ENCODE measurements at regions not wholly inside any gene's neighbourhood (a gene's known extent, or its start where the extent isn't known, plus 50 kb on each side); places are given as distances from the start of the nearest gene placed in this dataset.

DNA sequence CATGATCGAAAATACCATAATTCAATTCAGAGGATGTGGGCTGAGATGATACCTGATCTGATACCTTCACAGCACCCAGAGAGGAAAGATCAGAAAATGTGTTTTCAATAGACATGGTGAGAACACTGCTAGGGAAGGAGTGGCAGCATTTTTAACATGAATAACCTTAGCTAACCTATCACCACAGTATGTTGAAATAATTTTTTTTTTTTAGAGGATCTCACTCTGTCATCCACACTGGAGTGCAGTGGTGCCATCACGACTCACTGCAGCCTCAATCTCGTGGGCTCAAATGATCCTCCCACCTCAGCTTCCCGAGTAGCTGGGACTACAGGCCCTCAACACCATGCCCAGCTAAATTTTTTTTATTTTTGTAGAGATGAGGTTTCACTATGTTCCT, 90.5 kb upstream of the RAPGEF2 start:
- intact Hi-C loops (cut with micrococcal nuclease), result no loop called here

GRCh38 chr4:159013692-159014091, 89.2 kb upstream of the RAPGEF2 start:
- intact Hi-C loops (cut with micrococcal nuclease), result no loop called here
- H3K27me3 Mint-ChIP-seq, result peaks cover 0 to 6% (median 4%) of the 10 kb centered on the region in 5 donors
- no peaks in the 10 kb centered on the region for H3K4me1 Mint-ChIP-seq
- ChIA-PET CTCF (no interaction called here), POLR2A (no interaction called here)
- H3K27ac Mint-ChIP-seq, result no peak overlapping the region
- no peaks in the 10 kb centered on the region for H3K9me3 ChIP-seq (ENCODE audit: control insufficient read depth in 2 of 3, low read length in 3 of 3)
- DNase-seq (no peak), ATAC-seq (no peak)
- peaks cover 0 to 2% (median 0%) of the 10 kb centered on the region in 11 donors for H3K9me3 Mint-ChIP-seq
- no peaks in the 10 kb centered on the region for H3K36me3 Mint-ChIP-seq
- no peak overlapping the region for H3K27ac ChIP-seq (ENCODE audit: low read depth, low read length)
- H3K4me3 Mint-ChIP-seq, result no peak overlapping the region
- H3K27me3 ChIP-seq (ENCODE audit: control insufficient read depth in 2 of 2, insufficient read depth in 2 of 2, low read length in 2 of 2), result peaks cover 0 to 2% of the 10 kb centered on the region in 2 donors
- no peaks in the 10 kb centered on the region for H3K4me1 ChIP-seq (ENCODE audit: control insufficient read depth in 2 of 2, insufficient read depth in 2 of 2, low read length in 2 of 2)
- H3K4me3 ChIP-seq (ENCODE audit: low read length), result no peak overlapping the region
- no peaks in the 10 kb centered on the region for H3K36me3 ChIP-seq (ENCODE audit: control insufficient read depth in 2 of 3, insufficient read depth in 3 of 3, low read length in 3 of 3)

More for the DNA sequence above, 90.5 kb upstream of the RAPGEF2 start:
- CTCF ChIA-PET, result no interaction called here
- Histone ChIP-seq H3K4me1 (ENCODE audit: control insufficient read depth in 2 of 2, insufficient read depth in 2 of 2, low read length in 2 of 2) (no peaks in the 10 kb centered on the region), H3K4me3 (ENCODE audit: low read length) (no peak overlapping the region), H3K36me3 (ENCODE audit: control insufficient read depth in 2 of 3, insufficient read depth in 3 of 3, low read length in 3 of 3) (no peaks in the 10 kb centered on the region), H3K27me3 (ENCODE audit: control insufficient read depth in 2 of 2, insufficient read depth in 2 of 2, low read length in 2 of 2) (no peaks in the 10 kb centered on the region), H3K27ac (ENCODE audit: low read depth, low read length) (no peak overlapping the region), H3K9me3 (ENCODE audit: control insufficient read depth in 2 of 3, low read length in 3 of 3) (no peaks in the 10 kb centered on the region)
- Mint-ChIP-seq H3K36me3 (no peaks in the 10 kb centered on the region), H3K27ac (no peak overlapping the region), H3K4me3 (no peak overlapping the region), H3K9me3 (peaks cover 0 to 2% (median 0%) of the 10 kb centered on the region in 11 donors), H3K4me1 (no peaks in the 10 kb centered on the region), H3K27me3 (peaks cover 0 to 6% (median 4%) of the 10 kb centered on the region in 5 donors)
- DNase-seq (no peak), ATAC-seq (no peak)
- POLR2A ChIA-PET, result no interaction called here

GRCh38 chr4:159014859-159015258, 88.0 kb upstream of the RAPGEF2 start:
- H3K4me1 Mint-ChIP-seq, result no peaks in the 10 kb centered on the region
- Histone ChIP-seq H3K4me3 (ENCODE audit: low read length) (no peak overlapping the region), H3K4me1 (ENCODE audit: control insufficient read depth in 2 of 2, insufficient read depth in 2 of 2, low read length in 2 of 2) (no peaks in the 10 kb centered on the region), H3K36me3 (ENCODE audit: control insufficient read depth in 2 of 3, insufficient read depth in 3 of 3, low read length in 3 of 3) (no peaks in the 10 kb centered on the region), H3K27ac (ENCODE audit: low read depth, low read length) (no peak overlapping the region), H3K27me3 (ENCODE audit: control insufficient read depth in 2 of 2, insufficient read depth in 2 of 2, low read length in 2 of 2) (peaks cover 0 to 2% of the 10 kb centered on the region in 2 donors), H3K9me3 (ENCODE audit: control insufficient read depth in 2 of 3, low read length in 3 of 3) (no peaks in the 10 kb centered on the region)
- H3K4me3 Mint-ChIP-seq, result no peak overlapping the region
- ATAC-seq, result no peak
- CTCF ChIA-PET, result no interaction called here
- H3K9me3 Mint-ChIP-seq, result peaks cover 0 to 2% (median 0%) of the 10 kb centered on the region in 11 donors
- no peak overlapping the region for H3K27ac Mint-ChIP-seq
- intact Hi-C loops (cut with micrococcal nuclease), result no loop called here
- no peaks in the 10 kb centered on the region for H3K36me3 Mint-ChIP-seq
- DNase-seq, result no peak
- POLR2A ChIA-PET, result no interaction called here
- H3K27me3 Mint-ChIP-seq, result peaks cover 0 to 6% (median 4%) of the 10 kb centered on the region in 5 donors

DNA sequence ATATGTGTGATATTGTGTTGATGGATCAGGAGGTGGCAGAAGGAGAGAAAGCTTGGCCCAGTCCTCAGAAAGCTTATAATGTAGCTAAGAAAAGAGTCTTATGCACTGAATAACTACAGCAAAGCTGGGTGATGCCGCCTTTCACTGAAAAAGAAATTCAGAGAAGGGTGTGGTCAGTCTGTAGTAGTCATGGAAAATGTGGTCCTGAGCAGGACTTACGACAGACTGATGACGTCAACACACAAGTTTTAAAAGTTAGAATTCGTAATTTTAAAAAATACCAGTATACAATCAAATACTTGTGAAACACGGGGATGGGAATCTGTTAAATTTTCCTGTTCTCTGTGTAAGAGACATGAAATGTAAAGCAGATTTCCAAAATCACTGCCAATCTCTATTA, 87.0 kb upstream of the RAPGEF2 start:
- DNase-seq (no peak), ATAC-seq (no peak)
- Mint-ChIP-seq H3K27ac (no peak overlapping the region), H3K27me3 (peaks cover 0 to 6% (median 2%) of the 10 kb centered on the region in 5 donors), H3K4me3 (no peak overlapping the region), H3K4me1 (no peaks in the 10 kb centered on the region), H3K9me3 (peaks cover 0 to 2% (median 0%) of the 10 kb centered on the region in 11 donors), H3K36me3 (no peaks in the 10 kb centered on the region)
- ChIA-PET CTCF (interaction anchor here (0.6 kb wide), 1 partner anchor 20 kb away, joined by 4 read pairs; no protein-coding TSS in a partner anchor), POLR2A (no interaction called here)
- Histone ChIP-seq H3K9me3 (ENCODE audit: control insufficient read depth in 2 of 3, low read length in 3 of 3) (no peaks in the 10 kb centered on the region), H3K27ac (ENCODE audit: low read depth, low read length) (no peak overlapping the region), H3K36me3 (ENCODE audit: control insufficient read depth in 2 of 3, insufficient read depth in 3 of 3, low read length in 3 of 3) (no peaks in the 10 kb centered on the region), H3K27me3 (ENCODE audit: control insufficient read depth in 2 of 2, insufficient read depth in 2 of 2, low read length in 2 of 2) (peaks cover 0 to 2% of the 10 kb centered on the region in 2 donors), H3K4me3 (ENCODE audit: low read length) (no peak overlapping the region), H3K4me1 (ENCODE audit: control insufficient read depth in 2 of 2, insufficient read depth in 2 of 2, low read length in 2 of 2) (no peaks in the 10 kb centered on the region)
- intact Hi-C loops (cut with micrococcal nuclease), result no loop called here

DNA sequence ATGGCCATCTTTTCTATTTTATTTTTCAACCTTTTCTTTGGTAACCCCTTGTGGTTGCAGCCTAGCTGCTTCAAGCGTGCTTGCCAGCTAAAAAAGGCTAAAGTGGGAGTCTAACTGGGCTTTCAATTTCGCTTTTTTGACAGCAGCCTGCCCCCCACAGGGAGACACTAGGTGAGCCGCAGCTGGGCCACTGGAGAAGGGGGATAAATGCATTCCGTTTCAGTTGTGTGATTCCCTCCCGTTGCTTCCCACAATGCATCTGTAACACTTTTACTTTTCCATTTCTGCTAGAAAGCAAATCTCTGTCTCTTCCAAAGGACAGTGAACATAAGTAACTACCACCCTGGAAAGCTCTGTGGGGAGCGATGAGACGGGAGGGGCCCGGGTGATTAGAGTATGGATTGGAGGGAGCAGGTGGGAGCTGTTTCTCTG, 86.3 kb upstream of the RAPGEF2 start:
- no peak for DNase-seq
- CTCF ChIA-PET, result interaction anchor here (0.6 kb wide), 1 partner anchor 21 kb away, joined by 4 read pairs; no protein-coding TSS in a partner anchor
- H3K36me3 Mint-ChIP-seq, result no peaks in the 10 kb centered on the region
- POLR2A ChIA-PET, result no interaction called here
- peaks cover 0 to 2% of the 10 kb centered on the region in 2 donors for H3K27me3 ChIP-seq (ENCODE audit: control insufficient read depth in 2 of 2, insufficient read depth in 2 of 2, low read length in 2 of 2)
- no peaks in the 10 kb centered on the region for H3K4me1 ChIP-seq (ENCODE audit: control insufficient read depth in 2 of 2, insufficient read depth in 2 of 2, low read length in 2 of 2)
- intact Hi-C loops (cut with micrococcal nuclease), result no loop called here
- H3K27ac Mint-ChIP-seq, result no peak overlapping the region
- H3K27ac ChIP-seq (ENCODE audit: low read depth, low read length), result no peak overlapping the region
- peaks cover 0 to 2% (median 0%) of the 10 kb centered on the region in 11 donors for H3K9me3 Mint-ChIP-seq
- no peaks in the 10 kb centered on the region for H3K9me3 ChIP-seq (ENCODE audit: control insufficient read depth in 2 of 3, low read length in 3 of 3)
- H3K27me3 Mint-ChIP-seq, result peaks cover 0 to 6% (median 2%) of the 10 kb centered on the region in 5 donors
- no peak for ATAC-seq
- no peaks in the 10 kb centered on the region for H3K36me3 ChIP-seq (ENCODE audit: control insufficient read depth in 2 of 3, insufficient read depth in 3 of 3, low read length in 3 of 3)
- no peak overlapping the region for H3K4me3 Mint-ChIP-seq
- no peaks in the 10 kb centered on the region for H3K4me1 Mint-ChIP-seq
- H3K4me3 ChIP-seq (ENCODE audit: low read length), result no peak overlapping the region

GRCh38 chr4:159017323-159018026, 85.4 kb upstream of the RAPGEF2 start:
- Histone ChIP-seq H3K27me3 (ENCODE audit: control insufficient read depth in 2 of 2, insufficient read depth in 2 of 2, low read length in 2 of 2) (peaks cover 0 to 2% of the 10 kb centered on the region in 2 donors), H3K4me1 (ENCODE audit: control insufficient read depth in 2 of 2, insufficient read depth in 2 of 2, low read length in 2 of 2) (no peaks in the 10 kb centered on the region), H3K27ac (ENCODE audit: low read depth, low read length) (no peak overlapping the region), H3K36me3 (ENCODE audit: control insufficient read depth in 2 of 3, insufficient read depth in 3 of 3, low read length in 3 of 3) (no peaks in the 10 kb centered on the region), H3K9me3 (ENCODE audit: control insufficient read depth in 2 of 3, low read length in 3 of 3) (no peaks in the 10 kb centered on the region), H3K4me3 (ENCODE audit: low read length) (no peak overlapping the region)
- Mint-ChIP-seq H3K4me1 (no peaks in the 10 kb centered on the region), H3K27ac (no peak overlapping the region), H3K9me3 (peaks cover 0 to 2% (median 0%) of the 10 kb centered on the region in 11 donors), H3K27me3 (peaks cover 0 to 6% (median 2%) of the 10 kb centered on the region in 5 donors), H3K36me3 (no peaks in the 10 kb centered on the region), H3K4me3 (no peak overlapping the region)
- intact Hi-C loops (cut with micrococcal nuclease), result no loop called here
- DNase-seq, result no peak
- ATAC-seq, result peak; percentile 29
- ChIA-PET POLR2A (no interaction called here), CTCF (no interaction called here)

DNA sequence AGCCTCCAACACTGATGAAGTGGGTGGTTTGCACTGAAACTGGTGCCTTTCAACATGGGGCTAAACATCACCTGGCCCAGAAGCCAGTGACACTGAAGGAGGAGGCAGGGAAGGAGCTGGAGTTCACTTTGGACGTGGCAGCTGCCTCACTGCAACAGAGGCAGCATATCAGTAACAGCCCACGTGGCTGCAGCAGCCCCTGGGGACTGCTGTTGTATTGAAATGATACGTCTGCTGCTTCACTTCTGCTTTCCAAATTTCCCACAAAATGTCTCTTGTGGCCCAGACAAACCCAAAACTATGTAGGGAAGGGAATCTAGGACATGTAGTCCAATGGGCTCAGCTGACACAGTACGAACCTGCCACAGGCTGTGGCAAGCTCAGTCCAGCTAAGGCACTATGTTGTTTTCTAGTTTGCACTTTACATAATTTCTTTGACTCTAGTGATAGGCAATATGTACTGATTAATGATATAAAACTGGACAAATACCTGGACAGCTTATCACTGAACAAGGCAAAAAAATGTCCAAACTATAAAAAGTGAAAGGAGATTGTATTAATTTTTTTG, 84.7 kb upstream of the RAPGEF2 start:
- peaks cover 0 to 2% of the 10 kb centered on the region in 2 donors for H3K27me3 ChIP-seq (ENCODE audit: control insufficient read depth in 2 of 2, insufficient read depth in 2 of 2, low read length in 2 of 2)
- no peaks in the 10 kb centered on the region for H3K9me3 ChIP-seq (ENCODE audit: control insufficient read depth in 2 of 3, low read length in 3 of 3)
- no peak overlapping the region for H3K4me3 ChIP-seq (ENCODE audit: low read length)
- POLR2A ChIA-PET, result no interaction called here
- Mint-ChIP-seq H3K9me3 (peaks cover 0 to 2% (median 0%) of the 10 kb centered on the region in 11 donors), H3K27ac (no peak overlapping the region), H3K36me3 (no peaks in the 10 kb centered on the region), H3K4me3 (no peak overlapping the region), H3K27me3 (peaks cover 0 to 6% (median 2%) of the 10 kb centered on the region in 5 donors), H3K4me1 (no peaks in the 10 kb centered on the region)
- no peaks in the 10 kb centered on the region for H3K36me3 ChIP-seq (ENCODE audit: control insufficient read depth in 2 of 3, insufficient read depth in 3 of 3, low read length in 3 of 3)
- H3K27ac ChIP-seq (ENCODE audit: low read depth, low read length), result no peak overlapping the region
- CTCF ChIA-PET, result no interaction called here
- no peaks in the 10 kb centered on the region for H3K4me1 ChIP-seq (ENCODE audit: control insufficient read depth in 2 of 2, insufficient read depth in 2 of 2, low read length in 2 of 2)
- intact Hi-C loops (cut with micrococcal nuclease), result no loop called here
- DNase-seq (no peak), ATAC-seq (no peak)

Data from naive thymus-derived CD4-positive, alpha-beta T cell (primary cell).